ENCODE measurements at regions not wholly inside any gene's neighbourhood (a gene's known extent, or its start where the extent isn't known, plus 50 kb on each side); places are given as distances from the start of the nearest gene placed in this dataset.

GRCh38 chr12:91588874-91589454 is 406.3 kb upstream of the DCN start:
- Histone ChIP-seq H3K9me3 (no peaks in the 10 kb centered on the region), H3K4me3 (no peak overlapping the region), H3K4me1 (no peaks in the 10 kb centered on the region), H3K27me3 (no peaks in the 10 kb centered on the region), H3K36me3 (no peaks in the 10 kb centered on the region), H3K27ac (no peak overlapping the region)
- DNase-seq, result no peak
- WGBS, 2 donors (ENCODE audit: low coverage in 1 of 2), result 29 to 46% methylated on average over 2 of the region's 2 CpGs
- TF ChIP-seq, protein P1, sequence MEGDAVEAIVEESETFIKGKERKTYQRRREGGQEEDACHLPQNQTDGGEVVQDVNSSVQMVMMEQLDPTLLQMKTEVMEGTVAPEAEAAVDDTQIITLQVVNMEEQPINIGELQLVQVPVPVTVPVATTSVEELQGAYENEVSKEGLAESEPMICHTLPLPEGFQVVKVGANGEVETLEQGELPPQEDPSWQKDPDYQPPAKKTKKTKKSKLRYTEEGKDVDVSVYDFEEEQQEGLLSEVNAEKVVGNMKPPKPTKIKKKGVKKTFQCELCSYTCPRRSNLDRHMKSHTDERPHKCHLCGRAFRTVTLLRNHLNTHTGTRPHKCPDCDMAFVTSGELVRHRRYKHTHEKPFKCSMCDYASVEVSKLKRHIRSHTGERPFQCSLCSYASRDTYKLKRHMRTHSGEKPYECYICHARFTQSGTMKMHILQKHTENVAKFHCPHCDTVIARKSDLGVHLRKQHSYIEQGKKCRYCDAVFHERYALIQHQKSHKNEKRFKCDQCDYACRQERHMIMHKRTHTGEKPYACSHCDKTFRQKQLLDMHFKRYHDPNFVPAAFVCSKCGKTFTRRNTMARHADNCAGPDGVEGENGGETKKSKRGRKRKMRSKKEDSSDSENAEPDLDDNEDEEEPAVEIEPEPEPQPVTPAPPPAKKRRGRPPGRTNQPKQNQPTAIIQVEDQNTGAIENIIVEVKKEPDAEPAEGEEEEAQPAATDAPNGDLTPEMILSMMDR (IDR thresholded peaks at IDR 0.05), result no peak
- TF ChIP-seq EP300 (IDR thresholded peaks at IDR 0.05; ENCODE audit: low read depth) (no peak), POLR2A (IDR thresholded peaks at IDR 0.05) (no peak), POLR2AphosphoS5 (IDR thresholded peaks at IDR 0.05) (no peak)
- intact Hi-C loops (cut with DNase I; ENCODE audit: low total_unique reads) (no loop called here), in situ Hi-C loops (cut with MboI; ENCODE audit: low pct_ligation_motif_present in 1 of 4, low pct_unique_long_range_greater_than_20kb in 1 of 4, low sequenced_read_pairs in 3 of 4) (no loop called here)

DNA sequence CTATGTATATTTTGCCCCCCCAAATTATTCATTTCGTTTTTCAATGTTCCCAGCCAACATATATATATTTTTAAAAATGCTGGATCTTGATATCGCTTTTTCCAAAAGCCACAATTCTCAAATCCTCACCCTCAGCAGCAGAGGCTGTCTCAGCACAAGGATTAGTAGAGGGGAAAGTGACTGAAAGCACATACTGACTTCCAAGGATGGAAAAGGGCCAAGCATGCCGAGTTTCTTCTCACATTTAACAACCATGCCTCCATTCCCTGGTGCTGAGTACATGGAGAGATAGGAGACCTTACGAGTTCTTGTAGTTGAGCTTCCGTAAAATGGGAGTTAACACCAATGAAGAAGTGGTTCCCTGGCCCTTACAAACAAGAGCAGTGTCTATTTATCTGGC is 403.4 kb upstream of the DCN start:
- intact Hi-C loops (cut with DNase I; ENCODE audit: low total_unique reads) (no loop called here), in situ Hi-C loops (cut with MboI; ENCODE audit: low pct_ligation_motif_present in 1 of 4, low pct_unique_long_range_greater_than_20kb in 1 of 4, low sequenced_read_pairs in 3 of 4) (no loop called here)
- Histone ChIP-seq H3K9me3 (no peaks in the 10 kb centered on the region), H3K27me3 (no peaks in the 10 kb centered on the region), H3K4me3 (no peak overlapping the region), H3K4me1 (no peaks in the 10 kb centered on the region), H3K27ac (no peak overlapping the region), H3K36me3 (no peaks in the 10 kb centered on the region)
- no peak for DNase-seq
- no peak for TF ChIP-seq POLR2AphosphoS5 (IDR thresholded peaks at IDR 0.05)
- WGBS, 2 donors (ENCODE audit: low coverage in 1 of 2), result 81 to 89% methylated on average over 5 of the region's 5 CpGs

GRCh38 chr12:91582811-91583210 is 400.2 kb upstream of the DCN start:
- Histone ChIP-seq H3K27me3 (no peaks in the 10 kb centered on the region), H3K4me3 (no peak overlapping the region), H3K4me1 (no peaks in the 10 kb centered on the region), H3K36me3 (no peaks in the 10 kb centered on the region), H3K27ac (no peak overlapping the region), H3K9me3 (no peaks in the 10 kb centered on the region)
- no peak for DNase-seq
- intact Hi-C loops (cut with DNase I; ENCODE audit: low total_unique reads) (no loop called here), in situ Hi-C loops (cut with MboI; ENCODE audit: low pct_ligation_motif_present in 1 of 4, low pct_unique_long_range_greater_than_20kb in 1 of 4, low sequenced_read_pairs in 3 of 4) (no loop called here)
- TF ChIP-seq, protein P1 (IDR thresholded peaks at IDR 0.05), result no peak
- TF ChIP-seq POLR2AphosphoS5 (IDR thresholded peaks at IDR 0.05), result no peak
- no peak for TF ChIP-seq EP300 (IDR thresholded peaks at IDR 0.05; ENCODE audit: low read depth)
- no peak for TF ChIP-seq POLR2A (IDR thresholded peaks at IDR 0.05)
- WGBS, 2 donors (ENCODE audit: low coverage in 1 of 2), result 77 to 95% methylated on average over 3 of the region's 3 CpGs

DNA sequence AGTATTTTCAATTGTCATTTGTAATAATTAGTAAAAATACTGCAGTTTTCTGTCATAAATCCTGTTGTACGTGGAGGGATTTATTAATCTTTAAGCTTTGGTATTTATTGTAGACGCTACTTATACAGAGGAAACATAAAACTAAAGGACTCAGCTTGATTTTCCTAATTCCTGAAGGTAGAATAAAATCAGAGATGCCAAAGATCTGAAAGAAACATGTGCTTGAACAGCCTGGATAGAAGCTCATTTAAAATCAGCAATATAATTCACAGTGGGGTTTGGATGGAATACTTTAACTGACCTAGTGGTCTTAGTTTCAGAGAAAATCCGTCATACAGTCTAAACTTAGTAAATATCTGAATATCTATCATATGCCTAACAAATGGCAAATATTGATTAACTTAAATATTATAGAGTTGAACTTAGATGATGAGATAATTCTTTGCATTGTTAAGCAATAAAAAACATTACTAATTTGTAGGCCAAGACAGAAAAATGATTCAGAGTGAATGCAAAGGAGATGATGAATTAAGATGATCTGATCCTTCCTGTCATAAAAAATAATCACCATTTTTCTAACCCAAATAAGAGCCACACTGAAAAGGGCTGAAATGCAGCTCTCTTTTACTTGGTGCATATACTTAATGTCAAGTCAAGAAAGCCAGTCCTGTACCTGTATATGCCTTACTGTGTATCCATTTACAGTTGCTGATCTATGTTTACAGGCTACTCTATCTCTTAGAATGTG is 397.1 kb upstream of the DCN start:
- Histone ChIP-seq H3K27me3 (no peaks in the 10 kb centered on the region), H3K27ac (no peak overlapping the region), H3K4me1 (no peaks in the 10 kb centered on the region), H3K36me3 (no peaks in the 10 kb centered on the region), H3K4me3 (no peak overlapping the region), H3K9me3 (no peaks in the 10 kb centered on the region)
- no peak for TF ChIP-seq POLR2A (IDR thresholded peaks at IDR 0.05)
- TF ChIP-seq, protein P1 (IDR thresholded peaks at IDR 0.05), result no peak
- TF ChIP-seq EP300 (IDR thresholded peaks at IDR 0.05; ENCODE audit: low read depth), result no peak
- TF ChIP-seq POLR2AphosphoS5 (IDR thresholded peaks at IDR 0.05), result no peak
- in situ Hi-C loops (cut with MboI; ENCODE audit: low pct_ligation_motif_present in 1 of 4, low pct_unique_long_range_greater_than_20kb in 1 of 4, low sequenced_read_pairs in 3 of 4), result no loop called here
- 68 to 74% methylated on average over 3 of the region's 3 CpGs for WGBS, 2 donors (ENCODE audit: low coverage in 1 of 2)
- no peak for DNase-seq
- intact Hi-C loops (cut with DNase I; ENCODE audit: low total_unique reads), result no loop called here
